ENCODE measurements at regions not wholly inside any gene's neighbourhood (a gene's known extent, or its start where the extent isn't known, plus 50 kb on each side); places are given as distances from the start of the nearest gene placed in this dataset.

- TF ChIP-seq NFIC (IDR thresholded peaks at IDR 0.05): no peak
- TF ChIP-seq RAD21 (IDR thresholded peaks at IDR 0.05; ENCODE audit: low read depth): no peak
- no peak for TF ChIP-seq CREB1 (IDR thresholded peaks at IDR 0.05; ENCODE audit: low read depth)
- no peak for TF ChIP-seq TEAD4 (IDR thresholded peaks at IDR 0.05)
- TF ChIP-seq, protein P1, sequence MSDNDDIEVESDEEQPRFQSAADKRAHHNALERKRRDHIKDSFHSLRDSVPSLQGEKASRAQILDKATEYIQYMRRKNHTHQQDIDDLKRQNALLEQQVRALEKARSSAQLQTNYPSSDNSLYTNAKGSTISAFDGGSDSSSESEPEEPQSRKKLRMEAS (IDR thresholded peaks at IDR 0.05): no peak
- no peak for TF ChIP-seq EP300 (IDR thresholded peaks at IDR 0.05; ENCODE audit: borderline replicate concordance)
- no peak for TF ChIP-seq TAF1 (IDR thresholded peaks at IDR 0.05; ENCODE audit: low read depth)
- no peak for TF ChIP-seq FOXM1 (IDR thresholded peaks at IDR 0.05; ENCODE audit: borderline replicate concordance, low read depth)
- TF ChIP-seq ZBTB7A (IDR thresholded peaks at IDR 0.05; ENCODE audit: low read depth): no peak
- no peak for TF ChIP-seq CEBPB (IDR thresholded peaks at IDR 0.05)
These were observed 147.5 kb upstream of the ID2 start for GRCh38 chr2:8534386-8534728.
